GM21390 (cell line): ENCODE measurements at regions not wholly inside any gene's neighbourhood (a gene's known extent, or its start where the extent isn't known, plus 50 kb on each side); places are given as distances from the start of the nearest gene placed in this dataset.

Experiments
- ATAC-seq: cut with Tn5 transposase; IDR thresholded peaks from one replicate; pipeline ENCODE4 v1.9.1; 2021; ENCODE audit not compliant: unreplicated experiment

GRCh38 chr2:12192762-12193161, 446.3 kb downstream of the LPIN1 start:
- ATAC-seq, result no peak

- ATAC-seq, result no peak
Observed at GRCh38 chr2:12194968-12195367, 448.5 kb downstream of the LPIN1 start.

- peak; percentile 53 for ATAC-seq
Observed at GRCh38 chr2:12196495-12196894, 450.1 kb downstream of the LPIN1 start.

GRCh38 chr2:12197133-12197532, 450.7 kb downstream of the LPIN1 start:
- ATAC-seq, result no peak

GRCh38 chr2:12199491-12200211, 453.2 kb downstream of the LPIN1 start:
- no peak for ATAC-seq

GRCh38 chr2:12201369-12201768, 454.9 kb downstream of the LPIN1 start:
- no peak for ATAC-seq

GRCh38 chr2:12202313-12203075, 456.1 kb downstream of the LPIN1 start:
- no peak for ATAC-seq

- no peak for ATAC-seq
Observed at GRCh38 chr2:12203528-12203927, 457.1 kb downstream of the LPIN1 start.

GRCh38 chr2:12205086-12205485, 458.7 kb downstream of the LPIN1 start:
- no peak for ATAC-seq

GRCh38 chr2:12207491-12207890, 461.1 kb downstream of the LPIN1 start:
- no peak for ATAC-seq

GRCh38 chr2:12210016-12210933, 463.8 kb downstream of the LPIN1 start:
- ATAC-seq, result no peak

- ATAC-seq, result no peak
Observed at GRCh38 chr2:12211326-12212175, 465.1 kb downstream of the LPIN1 start.

- ATAC-seq, result no peak
Observed at GRCh38 chr2:12212841-12213597, 466.6 kb downstream of the LPIN1 start.

GRCh38 chr2:12217175-12217574, 470.7 kb downstream of the LPIN1 start:
- ATAC-seq, result no peak

GRCh38 chr2:12219761-12220160, 473.3 kb downstream of the LPIN1 start:
- ATAC-seq, result no peak

- ATAC-seq, result no peak
Observed at GRCh38 chr2:12221584-12221983, 475.2 kb downstream of the LPIN1 start.

- no peak for ATAC-seq
Observed at GRCh38 chr2:12222554-12222953, 476.1 kb downstream of the LPIN1 start.

- no peak for ATAC-seq
Observed at GRCh38 chr2:12223732-12224131, 477.3 kb downstream of the LPIN1 start.

GRCh38 chr2:12226653-12227052, 480.2 kb downstream of the LPIN1 start:
- no peak for ATAC-seq
